GM12878 (cell line): ENCODE measurements at regions not wholly inside any gene's neighbourhood (a gene's known extent, or its start where the extent isn't known, plus 50 kb on each side); places are given as distances from the start of the nearest gene placed in this dataset.
A peak's percentile ranks its signal among the peaks of the same experiment; 100 is the strongest.

Experiments
- ASH2L ChIP-seq: fragments of 300-600, 200-600 bp; sonication (generic); IDR thresholded peaks from 2 replicates; pipeline ENCODE4 v1.6.1; 2017; ENCODE audit warnings: low read depth, mild to moderate bottlenecking, borderline replicate concordance
- BCL11A ChIP-seq: IDR thresholded peaks from 2 replicates; pipeline ENCODE4 v1.6.1; 2011; ENCODE audit warnings: low read depth, low read length
- HDGF ChIP-seq: fragments of 450-650 bp; IDR thresholded peaks from 2 replicates; pipeline ENCODE4 v1.6.1; 2016; ENCODE audit warnings: antibody characterized with exemption
- KAT2A ChIP-seq: conservative IDR thresholded peaks from 2 replicates; pipeline ENCODE4 v1.6.1; 2011; ENCODE audit warnings: low read depth, low read length; ENCODE audit not compliant: control insufficient read depth
- KDM1A ChIP-seq: fragments of 200-600 bp; sonication (generic); IDR thresholded peaks from 2 replicates; pipeline ENCODE4 v1.6.1; 2016; ENCODE audit warnings: borderline replicate concordance
- NFYA ChIP-seq: IDR thresholded peaks from 2 replicates; pipeline ENCODE4 v1.6.1; 2011; ENCODE audit warnings: low read depth, mild to moderate bottlenecking, low read length, improper control_type of control experiment, borderline replicate concordance
- NR2F1 ChIP-seq: fragments of 450-650 bp; conservative IDR thresholded peaks from 2 replicates; pipeline ENCODE4 v1.6.1; 2017; ENCODE audit warnings: mild to moderate bottlenecking
- PAX8 ChIP-seq: fragments of 450-650 bp; IDR thresholded peaks from 2 replicates; pipeline ENCODE4 v1.6.1; 2017; ENCODE audit warnings: mild to moderate bottlenecking, moderate library complexity
- PML ChIP-seq: IDR thresholded peaks from 2 replicates; pipeline ENCODE4 v1.6.1; 2012; ENCODE audit warnings: low read length, inconsistent platforms
- POU2F2 ChIP-seq: IDR thresholded peaks from 3 replicates; pipeline ENCODE4 v1.6.1; 2011; ENCODE audit warnings: low read depth, mild to moderate bottlenecking, low read length, borderline replicate concordance
- SUZ12 ChIP-seq: fragments of 200-600 bp; sonication (generic); IDR thresholded peaks from one replicate; pipeline ENCODE4 v1.6.1; 2018; ENCODE audit warnings: antibody characterized with exemption, mild to moderate bottlenecking; ENCODE audit not compliant: unreplicated experiment
- ZNF274 ChIP-seq: IDR thresholded peaks from one replicate; pipeline ENCODE4 v1.8.0; 2011; ENCODE audit not compliant: insufficient read length, insufficient read depth
- TF ChIP-seq, protein P1 (sequence below): IDR thresholded peaks from 2 replicates; pipeline ENCODE4 v1.6.1; 2012; ENCODE audit warnings: improper control_type of control experiment, low read depth, low read length; ENCODE audit not compliant: insufficient replicate concordance
- TF ChIP-seq, protein P2 (sequence below), 3 experiments: IDR thresholded peaks in 2 of 3; conservative IDR thresholded peaks in 1 of 3; 2 replicates each; pipeline ENCODE4 v1.5.1; 2011; ENCODE audit warnings: low read depth in 3 of 3, low read length in 3 of 3, mild to moderate bottlenecking in 3 of 3, control low read depth in 2 of 3, moderate library complexity in 2 of 3, inconsistent platforms in 1 of 3, mixed read lengths in 1 of 3; ENCODE audit not compliant: control insufficient read depth in 2 of 3, insufficient read depth in 1 of 3; ENCODE audit errors: extremely low read depth in 1 of 3
- TF ChIP-seq, protein P3 (sequence below): fragments of 450-650 bp; IDR thresholded peaks from 2 replicates; pipeline ENCODE4 v1.6.1; 2018; ENCODE audit warnings: borderline replicate concordance, mild to moderate bottlenecking; ENCODE audit not compliant: partially characterized antibody
- TF ChIP-seq, protein P4 (sequence below): fragments of 450-650 bp; IDR thresholded peaks from 2 replicates; pipeline ENCODE4 v1.6.1; 2017; ENCODE audit warnings: mild to moderate bottlenecking, moderate library complexity

DNA sequence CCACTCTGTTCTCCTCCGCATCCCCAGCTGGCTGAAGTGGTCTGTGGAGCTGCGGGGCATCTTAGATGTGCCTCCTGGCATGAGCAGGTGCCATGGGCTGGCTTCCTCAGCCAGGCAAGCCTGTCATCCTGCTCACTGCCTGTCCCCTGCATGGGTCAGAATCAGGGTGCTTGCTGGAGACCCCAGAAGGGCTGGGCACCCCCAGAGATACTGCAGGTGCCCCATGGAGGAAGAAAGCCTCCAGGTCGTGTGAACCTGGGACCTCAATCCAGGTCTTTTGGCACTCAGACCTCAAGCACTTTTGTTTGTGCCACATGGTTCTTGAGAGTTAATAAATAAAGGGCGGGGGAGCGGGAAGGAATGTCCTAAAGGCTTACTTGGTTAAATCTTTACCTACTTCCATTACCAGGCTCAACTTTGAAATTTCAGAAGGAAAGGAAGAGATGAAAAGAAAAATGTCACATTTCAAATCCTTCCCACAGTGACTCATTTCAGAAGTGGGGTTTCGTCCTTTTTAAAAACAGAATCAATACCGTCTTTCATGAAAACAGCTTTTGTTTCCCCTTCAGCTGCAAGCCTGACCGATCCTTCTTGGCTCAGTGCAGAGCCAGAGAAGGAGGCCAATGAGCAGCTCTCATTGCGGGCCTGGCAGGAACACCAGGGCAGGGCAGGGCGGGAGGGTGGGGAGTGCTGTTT, 69.9 kb downstream of the RHOB start (continued):
- TF ChIP-seq ASH2L: no peak
- TF ChIP-seq, protein P1, sequence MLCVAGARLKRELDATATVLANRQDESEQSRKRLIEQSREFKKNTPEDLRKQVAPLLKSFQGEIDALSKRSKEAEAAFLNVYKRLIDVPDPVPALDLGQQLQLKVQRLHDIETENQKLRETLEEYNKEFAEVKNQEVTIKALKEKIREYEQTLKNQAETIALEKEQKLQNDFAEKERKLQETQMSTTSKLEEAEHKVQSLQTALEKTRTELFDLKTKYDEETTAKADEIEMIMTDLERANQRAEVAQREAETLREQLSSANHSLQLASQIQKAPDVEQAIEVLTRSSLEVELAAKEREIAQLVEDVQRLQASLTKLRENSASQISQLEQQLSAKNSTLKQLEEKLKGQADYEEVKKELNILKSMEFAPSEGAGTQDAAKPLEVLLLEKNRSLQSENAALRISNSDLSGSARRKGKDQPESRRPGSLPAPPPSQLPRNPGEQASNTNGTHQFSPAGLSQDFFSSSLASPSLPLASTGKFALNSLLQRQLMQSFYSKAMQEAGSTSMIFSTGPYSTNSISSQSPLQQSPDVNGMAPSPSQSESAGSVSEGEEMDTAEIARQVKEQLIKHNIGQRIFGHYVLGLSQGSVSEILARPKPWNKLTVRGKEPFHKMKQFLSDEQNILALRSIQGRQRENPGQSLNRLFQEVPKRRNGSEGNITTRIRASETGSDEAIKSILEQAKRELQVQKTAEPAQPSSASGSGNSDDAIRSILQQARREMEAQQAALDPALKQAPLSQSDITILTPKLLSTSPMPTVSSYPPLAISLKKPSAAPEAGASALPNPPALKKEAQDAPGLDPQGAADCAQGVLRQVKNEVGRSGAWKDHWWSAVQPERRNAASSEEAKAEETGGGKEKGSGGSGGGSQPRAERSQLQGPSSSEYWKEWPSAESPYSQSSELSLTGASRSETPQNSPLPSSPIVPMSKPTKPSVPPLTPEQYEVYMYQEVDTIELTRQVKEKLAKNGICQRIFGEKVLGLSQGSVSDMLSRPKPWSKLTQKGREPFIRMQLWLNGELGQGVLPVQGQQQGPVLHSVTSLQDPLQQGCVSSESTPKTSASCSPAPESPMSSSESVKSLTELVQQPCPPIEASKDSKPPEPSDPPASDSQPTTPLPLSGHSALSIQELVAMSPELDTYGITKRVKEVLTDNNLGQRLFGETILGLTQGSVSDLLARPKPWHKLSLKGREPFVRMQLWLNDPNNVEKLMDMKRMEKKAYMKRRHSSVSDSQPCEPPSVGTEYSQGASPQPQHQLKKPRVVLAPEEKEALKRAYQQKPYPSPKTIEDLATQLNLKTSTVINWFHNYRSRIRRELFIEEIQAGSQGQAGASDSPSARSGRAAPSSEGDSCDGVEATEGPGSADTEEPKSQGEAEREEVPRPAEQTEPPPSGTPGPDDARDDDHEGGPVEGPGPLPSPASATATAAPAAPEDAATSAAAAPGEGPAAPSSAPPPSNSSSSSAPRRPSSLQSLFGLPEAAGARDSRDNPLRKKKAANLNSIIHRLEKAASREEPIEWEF: peak; percentile 64
- TF ChIP-seq, protein P2, sequence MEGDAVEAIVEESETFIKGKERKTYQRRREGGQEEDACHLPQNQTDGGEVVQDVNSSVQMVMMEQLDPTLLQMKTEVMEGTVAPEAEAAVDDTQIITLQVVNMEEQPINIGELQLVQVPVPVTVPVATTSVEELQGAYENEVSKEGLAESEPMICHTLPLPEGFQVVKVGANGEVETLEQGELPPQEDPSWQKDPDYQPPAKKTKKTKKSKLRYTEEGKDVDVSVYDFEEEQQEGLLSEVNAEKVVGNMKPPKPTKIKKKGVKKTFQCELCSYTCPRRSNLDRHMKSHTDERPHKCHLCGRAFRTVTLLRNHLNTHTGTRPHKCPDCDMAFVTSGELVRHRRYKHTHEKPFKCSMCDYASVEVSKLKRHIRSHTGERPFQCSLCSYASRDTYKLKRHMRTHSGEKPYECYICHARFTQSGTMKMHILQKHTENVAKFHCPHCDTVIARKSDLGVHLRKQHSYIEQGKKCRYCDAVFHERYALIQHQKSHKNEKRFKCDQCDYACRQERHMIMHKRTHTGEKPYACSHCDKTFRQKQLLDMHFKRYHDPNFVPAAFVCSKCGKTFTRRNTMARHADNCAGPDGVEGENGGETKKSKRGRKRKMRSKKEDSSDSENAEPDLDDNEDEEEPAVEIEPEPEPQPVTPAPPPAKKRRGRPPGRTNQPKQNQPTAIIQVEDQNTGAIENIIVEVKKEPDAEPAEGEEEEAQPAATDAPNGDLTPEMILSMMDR (IDR thresholded peaks at IDR 0.05 in 2 of 3, conservative IDR thresholded peaks at IDR 0.05 in 1 of 3; ENCODE audit: control insufficient read depth in 2 of 3, extremely low read depth in 1 of 3, insufficient read depth in 1 of 3, low read depth in 3 of 3, low read length in 3 of 3): no peak
- peak; percentile 71 for TF ChIP-seq BCL11A
- TF ChIP-seq NR2F1: no peak
- no peak for TF ChIP-seq PAX8
- 0 out of 2 replicates have a peak, but pooled peaks have one; percentile 46 for TF ChIP-seq HDGF
- TF ChIP-seq, protein P3, sequence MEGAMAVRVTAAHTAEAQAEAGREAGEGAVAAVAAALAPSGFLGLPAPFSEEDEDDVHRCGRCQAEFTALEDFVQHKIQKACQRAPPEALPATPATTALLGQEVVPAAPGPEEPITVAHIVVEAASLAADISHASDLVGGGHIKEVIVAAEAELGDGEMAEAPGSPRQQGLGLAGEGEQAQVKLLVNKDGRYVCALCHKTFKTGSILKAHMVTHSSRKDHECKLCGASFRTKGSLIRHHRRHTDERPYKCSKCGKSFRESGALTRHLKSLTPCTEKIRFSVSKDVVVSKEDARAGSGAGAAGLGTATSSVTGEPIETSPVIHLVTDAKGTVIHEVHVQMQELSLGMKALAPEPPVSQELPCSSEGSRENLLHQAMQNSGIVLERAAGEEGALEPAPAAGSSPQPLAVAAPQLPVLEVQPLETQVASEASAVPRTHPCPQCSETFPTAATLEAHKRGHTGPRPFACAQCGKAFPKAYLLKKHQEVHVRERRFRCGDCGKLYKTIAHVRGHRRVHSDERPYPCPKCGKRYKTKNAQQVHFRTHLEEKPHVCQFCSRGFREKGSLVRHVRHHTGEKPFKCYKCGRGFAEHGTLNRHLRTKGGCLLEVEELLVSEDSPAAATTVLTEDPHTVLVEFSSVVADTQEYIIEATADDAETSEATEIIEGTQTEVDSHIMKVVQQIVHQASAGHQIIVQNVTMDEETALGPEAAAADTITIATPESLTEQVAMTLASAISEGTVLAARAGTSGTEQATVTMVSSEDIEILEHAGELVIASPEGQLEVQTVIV: no peak
- TF ChIP-seq, protein P4, sequence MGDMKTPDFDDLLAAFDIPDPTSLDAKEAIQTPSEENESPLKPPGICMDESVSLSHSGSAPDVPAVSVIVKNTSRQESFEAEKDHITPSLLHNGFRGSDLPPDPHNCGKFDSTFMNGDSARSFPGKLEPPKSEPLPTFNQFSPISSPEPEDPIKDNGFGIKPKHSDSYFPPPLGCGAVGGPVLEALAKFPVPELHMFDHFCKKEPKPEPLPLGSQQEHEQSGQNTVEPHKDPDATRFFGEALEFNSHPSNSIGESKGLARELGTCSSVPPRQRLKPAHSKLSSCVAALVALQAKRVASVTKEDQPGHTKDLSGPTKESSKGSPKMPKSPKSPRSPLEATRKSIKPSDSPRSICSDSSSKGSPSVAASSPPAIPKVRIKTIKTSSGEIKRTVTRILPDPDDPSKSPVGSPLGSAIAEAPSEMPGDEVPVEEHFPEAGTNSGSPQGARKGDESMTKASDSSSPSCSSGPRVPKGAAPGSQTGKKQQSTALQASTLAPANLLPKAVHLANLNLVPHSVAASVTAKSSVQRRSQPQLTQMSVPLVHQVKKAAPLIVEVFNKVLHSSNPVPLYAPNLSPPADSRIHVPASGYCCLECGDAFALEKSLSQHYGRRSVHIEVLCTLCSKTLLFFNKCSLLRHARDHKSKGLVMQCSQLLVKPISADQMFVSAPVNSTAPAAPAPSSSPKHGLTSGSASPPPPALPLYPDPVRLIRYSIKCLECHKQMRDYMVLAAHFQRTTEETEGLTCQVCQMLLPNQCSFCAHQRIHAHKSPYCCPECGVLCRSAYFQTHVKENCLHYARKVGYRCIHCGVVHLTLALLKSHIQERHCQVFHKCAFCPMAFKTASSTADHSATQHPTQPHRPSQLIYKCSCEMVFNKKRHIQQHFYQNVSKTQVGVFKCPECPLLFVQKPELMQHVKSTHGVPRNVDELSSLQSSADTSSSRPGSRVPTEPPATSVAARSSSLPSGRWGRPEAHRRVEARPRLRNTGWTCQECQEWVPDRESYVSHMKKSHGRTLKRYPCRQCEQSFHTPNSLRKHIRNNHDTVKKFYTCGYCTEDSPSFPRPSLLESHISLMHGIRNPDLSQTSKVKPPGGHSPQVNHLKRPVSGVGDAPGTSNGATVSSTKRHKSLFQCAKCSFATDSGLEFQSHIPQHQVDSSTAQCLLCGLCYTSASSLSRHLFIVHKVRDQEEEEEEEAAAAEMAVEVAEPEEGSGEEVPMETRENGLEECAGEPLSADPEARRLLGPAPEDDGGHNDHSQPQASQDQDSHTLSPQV: no peak
- TF ChIP-seq ZNF274: no peak
- no peak for TF ChIP-seq PML
- TF ChIP-seq KDM1A: no peak
- 0 out of 3 replicates have a peak, but pooled peaks have one; percentile 14 for TF ChIP-seq POU2F2
- no peak for TF ChIP-seq SUZ12
- no peak for TF ChIP-seq KAT2A
- TF ChIP-seq NFYA: no peak
